ENCODE measurements at regions not wholly inside any gene's neighbourhood (a gene's known extent, or its start where the extent isn't known, plus 50 kb on each side); places are given as distances from the start of the nearest gene placed in this dataset.
"Not testable (repeated sequence)": the region's sequence is repeated elsewhere in the genome, so short reads cannot be mapped to it uniquely, and the experiment has no call there.

DNA sequence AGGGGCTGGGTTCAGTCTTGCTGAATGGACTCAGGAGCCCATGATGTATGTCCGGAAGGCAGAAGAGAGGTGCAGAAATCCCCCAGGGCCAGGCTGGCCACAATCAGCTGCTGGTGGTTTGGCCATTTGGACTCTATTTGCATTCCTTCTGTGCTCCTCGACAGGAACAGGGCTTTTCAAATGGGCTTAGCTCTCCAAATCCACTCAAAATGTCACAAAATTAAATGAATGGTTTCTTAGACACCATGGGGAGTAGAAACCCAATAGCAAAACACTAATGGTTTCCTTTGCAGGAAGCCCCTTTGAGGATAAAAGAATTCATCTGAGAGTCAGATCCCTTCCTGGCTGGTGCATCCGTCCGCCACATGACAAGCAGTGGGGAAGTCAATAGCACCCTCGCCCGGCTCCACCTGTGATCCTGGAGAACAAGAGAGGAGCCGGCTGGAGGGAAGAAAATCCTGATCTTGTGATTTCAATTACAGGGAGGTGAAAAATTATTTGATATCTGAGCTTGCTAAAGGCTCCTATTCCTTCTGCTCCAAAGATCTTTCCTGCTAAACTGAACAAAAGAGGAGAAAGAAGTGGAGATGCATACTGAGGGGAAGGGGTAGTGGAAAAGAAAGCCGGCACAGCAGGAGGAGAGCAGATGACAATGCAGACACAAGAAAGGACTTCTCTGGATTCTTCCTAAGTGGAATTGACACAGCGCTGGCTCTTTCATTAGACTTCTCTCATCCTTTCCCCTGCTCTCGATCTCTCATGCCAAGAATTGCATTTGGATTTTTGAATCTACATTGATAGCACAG lies 190.7 kb downstream of the C7orf25 start:
- no peaks in the 10 kb centered on the region for H3K36me3 ChIP-seq (ENCODE audit: insufficient read depth, low read length)
- H3K27me3 ChIP-seq (ENCODE audit: insufficient read depth, low read length), result no peaks in the 10 kb centered on the region
- H3K4me1 ChIP-seq (ENCODE audit: insufficient read depth, low read length), result peaks cover 12% of the 10 kb centered on the region; the same call in 1 of the 2 replicates
- 67% methylated on average over 10 of the region's 10 CpGs for WGBS
- H3K9ac ChIP-seq (ENCODE audit: low read depth, low read length), result no peak overlapping the region
- H3K9me3 ChIP-seq (ENCODE audit: insufficient read depth, low read depth, low read length), result no peaks in the 10 kb centered on the region
- no peak overlapping the region; the same call in 1 of the 2 replicates for H3K27ac ChIP-seq (ENCODE audit: low read depth, low read length)
- no peak overlapping the region for H3K4me3 ChIP-seq (ENCODE audit: low read length)

GRCh38 chr7:42720012-42720411 lies 191.9 kb downstream of the C7orf25 start:
- H3K9me3 ChIP-seq (ENCODE audit: insufficient read depth, low read depth, low read length), result no peaks in the 10 kb centered on the region
- H3K4me1 ChIP-seq (ENCODE audit: insufficient read depth, low read length), result peaks cover 12% of the 10 kb centered on the region; the same call in 1 of the 2 replicates
- no peak overlapping the region for H3K9ac ChIP-seq (ENCODE audit: low read depth, low read length)
- no peaks in the 10 kb centered on the region for H3K36me3 ChIP-seq (ENCODE audit: insufficient read depth, low read length)
- no peak overlapping the region for H3K4me3 ChIP-seq (ENCODE audit: low read length)
- no peaks in the 10 kb centered on the region for H3K27me3 ChIP-seq (ENCODE audit: insufficient read depth, low read length)
- H3K27ac ChIP-seq (ENCODE audit: low read depth, low read length), result no peak overlapping the region

GRCh38 chr7:42718466-42718865 lies 193.4 kb downstream of the C7orf25 start:
- H3K27me3 ChIP-seq (ENCODE audit: insufficient read depth, low read length); H3K9me3 ChIP-seq (ENCODE audit: insufficient read depth, low read depth, low read length); H3K36me3 ChIP-seq (ENCODE audit: insufficient read depth, low read length); H3K4me3 ChIP-seq (ENCODE audit: low read length); H3K27ac ChIP-seq (ENCODE audit: low read depth, low read length); H3K9ac ChIP-seq (ENCODE audit: low read depth, low read length): not testable (repeated sequence)
- WGBS, result 92% methylated on average over 2 of the region's 2 CpGs
- peaks cover 12% of the 10 kb centered on the region; the same call in 1 of the 2 replicates for H3K4me1 ChIP-seq (ENCODE audit: insufficient read depth, low read length)

DNA sequence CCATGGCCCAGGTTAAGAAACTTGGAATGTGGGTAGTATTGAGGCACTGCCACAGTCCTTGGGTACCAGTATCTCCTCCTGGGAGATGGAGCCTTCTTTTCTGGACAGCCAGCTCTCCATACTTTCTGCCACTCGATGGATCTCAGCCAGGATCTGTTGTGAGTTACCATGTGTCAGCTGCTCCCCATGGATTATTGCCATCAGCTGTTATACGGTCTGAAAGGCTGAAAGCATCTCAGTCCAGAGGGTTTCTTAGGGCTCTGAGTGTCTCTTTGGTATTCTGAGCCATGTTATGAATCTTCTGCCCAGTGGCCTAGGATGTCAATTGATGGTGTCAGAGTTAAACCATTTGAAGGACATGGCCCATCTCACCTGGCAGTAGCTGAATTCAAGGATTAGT lies 197.5 kb downstream of the C7orf25 start:
- WGBS, result 97% methylated on average over 2 of the region's 2 CpGs
- Histone ChIP-seq H3K27ac (ENCODE audit: low read depth, low read length) (no peak overlapping the region), H3K27me3 (ENCODE audit: insufficient read depth, low read length) (no peaks in the 10 kb centered on the region), H3K36me3 (ENCODE audit: insufficient read depth, low read length) (no peaks in the 10 kb centered on the region), H3K9ac (ENCODE audit: low read depth, low read length) (no peak overlapping the region), H3K4me1 (ENCODE audit: insufficient read depth, low read length) (no peaks in the 10 kb centered on the region), H3K4me3 (ENCODE audit: low read length) (no peak overlapping the region), H3K9me3 (ENCODE audit: insufficient read depth, low read depth, low read length) (peaks cover 5% of the 10 kb centered on the region; the same call in 1 of the 2 replicates)

- no peak overlapping the region for H3K4me3 ChIP-seq (ENCODE audit: low read length)
- H3K9ac ChIP-seq (ENCODE audit: low read depth, low read length), result no peak overlapping the region
- peaks cover 5% of the 10 kb centered on the region; the same call in 1 of the 2 replicates for H3K9me3 ChIP-seq (ENCODE audit: insufficient read depth, low read depth, low read length)
- no peaks in the 10 kb centered on the region for H3K27me3 ChIP-seq (ENCODE audit: insufficient read depth, low read length)
- H3K36me3 ChIP-seq (ENCODE audit: insufficient read depth, low read length), result no peaks in the 10 kb centered on the region
- H3K4me1 ChIP-seq (ENCODE audit: insufficient read depth, low read length), result no peaks in the 10 kb centered on the region
- H3K27ac ChIP-seq (ENCODE audit: low read depth, low read length), result no peak overlapping the region
- WGBS, result 91% methylated on average over 3 of the region's 3 CpGs
These were observed 202.6 kb downstream of the C7orf25 start for GRCh38 chr7:42709284-42709683.

DNA sequence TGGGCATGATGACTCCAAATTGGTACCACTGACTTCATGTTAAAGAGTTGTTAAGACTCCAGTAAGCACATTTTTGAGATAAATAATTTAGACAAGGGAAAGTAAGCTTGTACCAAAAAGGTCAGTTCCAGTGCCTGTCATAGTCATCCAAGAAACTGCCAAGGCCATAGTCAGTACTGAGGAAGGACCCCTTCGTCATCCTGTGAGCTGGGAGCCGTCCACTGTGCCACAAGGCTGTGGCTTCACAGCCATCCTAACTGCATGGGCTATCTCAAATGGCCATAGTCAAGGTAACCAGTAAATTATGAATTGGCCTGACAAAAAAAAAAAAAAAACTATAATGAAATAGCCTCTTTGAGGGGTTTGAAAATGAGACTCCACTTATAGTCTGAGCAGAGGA lies 207.2 kb downstream of the C7orf25 start:
- no peak overlapping the region for H3K9ac ChIP-seq (ENCODE audit: low read depth, low read length)
- H3K4me3 ChIP-seq (ENCODE audit: low read length), result no peak overlapping the region
- H3K27me3 ChIP-seq (ENCODE audit: insufficient read depth, low read length), result no peaks in the 10 kb centered on the region
- no peaks in the 10 kb centered on the region for H3K9me3 ChIP-seq (ENCODE audit: insufficient read depth, low read depth, low read length)
- H3K27ac ChIP-seq (ENCODE audit: low read depth, low read length), result no peak overlapping the region
- no peaks in the 10 kb centered on the region for H3K4me1 ChIP-seq (ENCODE audit: insufficient read depth, low read length)
- H3K36me3 ChIP-seq (ENCODE audit: insufficient read depth, low read length), result no peaks in the 10 kb centered on the region
- 94% methylated on average over 2 of the region's 2 CpGs for WGBS

GRCh38 chr7:42702647-42703046 lies 209.2 kb downstream of the C7orf25 start:
- no peaks in the 10 kb centered on the region for H3K4me1 ChIP-seq (ENCODE audit: insufficient read depth, low read length)
- no peak overlapping the region for H3K4me3 ChIP-seq (ENCODE audit: low read length)
- WGBS, result 52% methylated on average over 1 of the region's 1 CpG
- no peaks in the 10 kb centered on the region for H3K27me3 ChIP-seq (ENCODE audit: insufficient read depth, low read length)
- H3K27ac ChIP-seq (ENCODE audit: low read depth, low read length), result no peak overlapping the region
- H3K9ac ChIP-seq (ENCODE audit: low read depth, low read length), result no peak overlapping the region
- no peaks in the 10 kb centered on the region for H3K9me3 ChIP-seq (ENCODE audit: insufficient read depth, low read depth, low read length)
- H3K36me3 ChIP-seq (ENCODE audit: insufficient read depth, low read length), result no peaks in the 10 kb centered on the region

- H3K36me3 ChIP-seq (ENCODE audit: insufficient read depth, low read length), result no peaks in the 10 kb centered on the region
- no peaks in the 10 kb centered on the region for H3K9me3 ChIP-seq (ENCODE audit: insufficient read depth, low read depth, low read length)
- H3K4me3 ChIP-seq (ENCODE audit: low read length), result no peak overlapping the region
- 86% methylated on average over 3 of the region's 6 CpGs for WGBS
- no peaks in the 10 kb centered on the region for H3K4me1 ChIP-seq (ENCODE audit: insufficient read depth, low read length)
- H3K9ac ChIP-seq (ENCODE audit: low read depth, low read length), result no peak overlapping the region
- no peaks in the 10 kb centered on the region for H3K27me3 ChIP-seq (ENCODE audit: insufficient read depth, low read length)
- H3K27ac ChIP-seq (ENCODE audit: low read depth, low read length), result no peak overlapping the region
These were observed 211.2 kb downstream of the C7orf25 start for GRCh38 chr7:42700406-42701327.

- WGBS, result 89% methylated on average over 11 of the region's 11 CpGs
- Histone ChIP-seq H3K4me3 (ENCODE audit: low read length) (no peak overlapping the region), H3K27ac (ENCODE audit: low read depth, low read length) (no peak overlapping the region), H3K27me3 (ENCODE audit: insufficient read depth, low read length) (no peaks in the 10 kb centered on the region), H3K9me3 (ENCODE audit: insufficient read depth, low read depth, low read length) (no peaks in the 10 kb centered on the region), H3K36me3 (ENCODE audit: insufficient read depth, low read length) (no peaks in the 10 kb centered on the region), H3K4me1 (ENCODE audit: insufficient read depth, low read length) (no peaks in the 10 kb centered on the region), H3K9ac (ENCODE audit: low read depth, low read length) (no peak overlapping the region)
These were observed 212.3 kb downstream of the C7orf25 start for GRCh38 chr7:42699380-42700178.

DNA sequence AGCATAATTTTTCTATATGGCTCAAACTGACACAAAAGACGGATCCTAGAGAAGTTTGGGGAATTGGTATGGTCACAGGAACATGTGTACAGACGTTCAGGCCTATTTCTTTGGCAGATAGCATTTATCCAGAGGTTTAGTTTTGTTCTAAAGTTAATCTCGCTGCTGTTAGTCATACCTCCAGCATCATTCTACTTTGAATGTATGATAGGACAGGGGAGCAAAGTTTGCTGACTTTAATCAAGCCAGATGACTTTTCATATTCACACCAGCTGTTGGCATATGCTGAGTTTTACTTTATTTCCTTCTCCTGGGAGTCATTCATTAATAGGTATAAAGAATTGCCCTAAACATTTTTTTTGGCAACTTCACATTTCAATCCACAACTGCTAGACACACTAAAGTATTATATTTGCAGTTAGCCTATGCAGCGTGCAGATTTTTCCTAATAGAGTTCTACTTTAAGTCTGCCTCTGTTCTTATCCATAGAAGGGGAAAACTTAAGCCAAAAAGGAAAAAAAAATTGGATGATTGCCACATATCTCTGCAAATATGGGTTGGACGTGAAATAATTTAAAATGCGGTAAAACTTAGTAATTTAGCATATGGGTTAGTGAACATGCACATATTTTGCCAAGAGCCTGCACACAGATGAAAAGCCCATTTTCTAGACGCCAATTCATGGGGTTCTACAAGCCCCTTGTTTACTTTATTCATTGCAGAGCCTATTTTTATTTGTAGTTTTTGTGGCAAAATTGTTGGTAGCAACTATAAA lies 213.1 kb downstream of the C7orf25 start:
- 92% methylated on average over 7 of the region's 7 CpGs for WGBS

More for the DNA sequence above, 213.1 kb downstream of the C7orf25 start:
- no peaks in the 10 kb centered on the region for H3K27me3 ChIP-seq (ENCODE audit: insufficient read depth, low read length)
- no peaks in the 10 kb centered on the region for H3K4me1 ChIP-seq (ENCODE audit: insufficient read depth, low read length)
- H3K4me3 ChIP-seq (ENCODE audit: low read length), result no peak overlapping the region
- no peaks in the 10 kb centered on the region for H3K36me3 ChIP-seq (ENCODE audit: insufficient read depth, low read length)
- no peak overlapping the region for H3K9ac ChIP-seq (ENCODE audit: low read depth, low read length)
- H3K27ac ChIP-seq (ENCODE audit: low read depth, low read length), result no peak overlapping the region
- H3K9me3 ChIP-seq (ENCODE audit: insufficient read depth, low read depth, low read length), result no peaks in the 10 kb centered on the region

Data from HUES64 (cell line).